ENCODE measurements at regions not wholly inside any gene's neighbourhood (a gene's known extent, or its start where the extent isn't known, plus 50 kb on each side); places are given as distances from the start of the nearest gene placed in this dataset.

DNA sequence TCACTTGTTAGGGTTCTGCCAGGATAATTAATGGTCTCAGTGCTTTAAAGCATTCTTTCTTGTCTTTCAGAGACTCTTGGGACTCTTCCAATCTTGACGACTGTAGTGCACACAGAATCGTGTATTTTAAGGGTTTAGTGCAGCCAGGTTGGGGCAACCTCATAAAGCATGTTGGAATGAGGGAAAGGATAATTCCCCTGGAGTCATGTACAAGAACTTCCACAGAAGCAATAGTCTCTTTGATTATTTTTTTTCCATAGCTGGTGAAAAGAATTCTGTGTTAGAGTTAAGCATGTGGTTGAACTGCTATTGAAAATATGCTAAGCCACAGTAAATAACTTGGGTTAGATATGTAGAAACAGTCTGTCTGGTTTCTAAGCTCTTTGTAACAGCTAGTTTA, 246.8 kb upstream of the DAAM1 start:
- TF ChIP-seq EGR1 (IDR thresholded peaks at IDR 0.05; ENCODE audit: borderline replicate concordance in 1 of 2, low read depth in 2 of 2, low read length in 2 of 2) = no peak
- TF ChIP-seq, protein P1, sequence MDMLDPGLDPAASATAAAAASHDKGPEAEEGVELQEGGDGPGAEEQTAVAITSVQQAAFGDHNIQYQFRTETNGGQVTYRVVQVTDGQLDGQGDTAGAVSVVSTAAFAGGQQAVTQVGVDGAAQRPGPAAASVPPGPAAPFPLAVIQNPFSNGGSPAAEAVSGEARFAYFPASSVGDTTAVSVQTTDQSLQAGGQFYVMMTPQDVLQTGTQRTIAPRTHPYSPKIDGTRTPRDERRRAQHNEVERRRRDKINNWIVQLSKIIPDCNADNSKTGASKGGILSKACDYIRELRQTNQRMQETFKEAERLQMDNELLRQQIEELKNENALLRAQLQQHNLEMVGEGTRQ (IDR thresholded peaks at IDR 0.05; ENCODE audit: borderline replicate concordance, low read depth, low read length) = no peak
- TF ChIP-seq TARDBP (IDR thresholded peaks at IDR 0.05; ENCODE audit: borderline replicate concordance) = no peak
- TF ChIP-seq NBN (IDR thresholded peaks at IDR 0.05) = no peak
- TF ChIP-seq, protein P2, sequence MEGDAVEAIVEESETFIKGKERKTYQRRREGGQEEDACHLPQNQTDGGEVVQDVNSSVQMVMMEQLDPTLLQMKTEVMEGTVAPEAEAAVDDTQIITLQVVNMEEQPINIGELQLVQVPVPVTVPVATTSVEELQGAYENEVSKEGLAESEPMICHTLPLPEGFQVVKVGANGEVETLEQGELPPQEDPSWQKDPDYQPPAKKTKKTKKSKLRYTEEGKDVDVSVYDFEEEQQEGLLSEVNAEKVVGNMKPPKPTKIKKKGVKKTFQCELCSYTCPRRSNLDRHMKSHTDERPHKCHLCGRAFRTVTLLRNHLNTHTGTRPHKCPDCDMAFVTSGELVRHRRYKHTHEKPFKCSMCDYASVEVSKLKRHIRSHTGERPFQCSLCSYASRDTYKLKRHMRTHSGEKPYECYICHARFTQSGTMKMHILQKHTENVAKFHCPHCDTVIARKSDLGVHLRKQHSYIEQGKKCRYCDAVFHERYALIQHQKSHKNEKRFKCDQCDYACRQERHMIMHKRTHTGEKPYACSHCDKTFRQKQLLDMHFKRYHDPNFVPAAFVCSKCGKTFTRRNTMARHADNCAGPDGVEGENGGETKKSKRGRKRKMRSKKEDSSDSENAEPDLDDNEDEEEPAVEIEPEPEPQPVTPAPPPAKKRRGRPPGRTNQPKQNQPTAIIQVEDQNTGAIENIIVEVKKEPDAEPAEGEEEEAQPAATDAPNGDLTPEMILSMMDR (IDR thresholded peaks at IDR 0.05 in 2 of 3, conservative IDR thresholded peaks at IDR 0.05 in 1 of 3; ENCODE audit: control insufficient read depth in 2 of 3, extremely low read depth in 1 of 3, insufficient read depth in 1 of 3, low read depth in 3 of 3, low read length in 3 of 3) = no peak
- TF ChIP-seq EP300 (IDR thresholded peaks at IDR 0.05; ENCODE audit: borderline replicate concordance in 1 of 2, control insufficient read depth in 1 of 2, low read depth in 2 of 2, low read length in 2 of 2) = no peak
- TF ChIP-seq POLR2AphosphoS5 (IDR thresholded peaks at IDR 0.05; ENCODE audit: low read length) = no peak
- TF ChIP-seq, protein P3, sequence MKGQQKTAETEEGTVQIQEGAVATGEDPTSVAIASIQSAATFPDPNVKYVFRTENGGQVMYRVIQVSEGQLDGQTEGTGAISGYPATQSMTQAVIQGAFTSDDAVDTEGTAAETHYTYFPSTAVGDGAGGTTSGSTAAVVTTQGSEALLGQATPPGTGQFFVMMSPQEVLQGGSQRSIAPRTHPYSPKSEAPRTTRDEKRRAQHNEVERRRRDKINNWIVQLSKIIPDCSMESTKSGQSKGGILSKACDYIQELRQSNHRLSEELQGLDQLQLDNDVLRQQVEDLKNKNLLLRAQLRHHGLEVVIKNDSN (IDR thresholded peaks at IDR 0.05; ENCODE audit: borderline replicate concordance, extremely low read length, insufficient read depth, low read depth, low read length) = no peak
- TF ChIP-seq JUND (IDR thresholded peaks at IDR 0.05; ENCODE audit: low read depth, low read length) = no peak
- no peak for TF ChIP-seq YY1 (IDR thresholded peaks at IDR 0.05; ENCODE audit: low read depth, low read length)
- TF ChIP-seq RFX5 (IDR thresholded peaks at IDR 0.05; ENCODE audit: low read depth, low read length) = no peak
- TF ChIP-seq, protein P4, sequence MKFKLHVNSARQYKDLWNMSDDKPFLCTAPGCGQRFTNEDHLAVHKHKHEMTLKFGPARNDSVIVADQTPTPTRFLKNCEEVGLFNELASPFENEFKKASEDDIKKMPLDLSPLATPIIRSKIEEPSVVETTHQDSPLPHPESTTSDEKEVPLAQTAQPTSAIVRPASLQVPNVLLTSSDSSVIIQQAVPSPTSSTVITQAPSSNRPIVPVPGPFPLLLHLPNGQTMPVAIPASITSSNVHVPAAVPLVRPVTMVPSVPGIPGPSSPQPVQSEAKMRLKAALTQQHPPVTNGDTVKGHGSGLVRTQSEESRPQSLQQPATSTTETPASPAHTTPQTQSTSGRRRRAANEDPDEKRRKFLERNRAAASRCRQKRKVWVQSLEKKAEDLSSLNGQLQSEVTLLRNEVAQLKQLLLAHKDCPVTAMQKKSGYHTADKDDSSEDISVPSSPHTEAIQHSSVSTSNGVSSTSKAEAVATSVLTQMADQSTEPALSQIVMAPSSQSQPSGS (IDR thresholded peaks at IDR 0.05; ENCODE audit: low read length) = no peak
- TF ChIP-seq, protein P5, sequence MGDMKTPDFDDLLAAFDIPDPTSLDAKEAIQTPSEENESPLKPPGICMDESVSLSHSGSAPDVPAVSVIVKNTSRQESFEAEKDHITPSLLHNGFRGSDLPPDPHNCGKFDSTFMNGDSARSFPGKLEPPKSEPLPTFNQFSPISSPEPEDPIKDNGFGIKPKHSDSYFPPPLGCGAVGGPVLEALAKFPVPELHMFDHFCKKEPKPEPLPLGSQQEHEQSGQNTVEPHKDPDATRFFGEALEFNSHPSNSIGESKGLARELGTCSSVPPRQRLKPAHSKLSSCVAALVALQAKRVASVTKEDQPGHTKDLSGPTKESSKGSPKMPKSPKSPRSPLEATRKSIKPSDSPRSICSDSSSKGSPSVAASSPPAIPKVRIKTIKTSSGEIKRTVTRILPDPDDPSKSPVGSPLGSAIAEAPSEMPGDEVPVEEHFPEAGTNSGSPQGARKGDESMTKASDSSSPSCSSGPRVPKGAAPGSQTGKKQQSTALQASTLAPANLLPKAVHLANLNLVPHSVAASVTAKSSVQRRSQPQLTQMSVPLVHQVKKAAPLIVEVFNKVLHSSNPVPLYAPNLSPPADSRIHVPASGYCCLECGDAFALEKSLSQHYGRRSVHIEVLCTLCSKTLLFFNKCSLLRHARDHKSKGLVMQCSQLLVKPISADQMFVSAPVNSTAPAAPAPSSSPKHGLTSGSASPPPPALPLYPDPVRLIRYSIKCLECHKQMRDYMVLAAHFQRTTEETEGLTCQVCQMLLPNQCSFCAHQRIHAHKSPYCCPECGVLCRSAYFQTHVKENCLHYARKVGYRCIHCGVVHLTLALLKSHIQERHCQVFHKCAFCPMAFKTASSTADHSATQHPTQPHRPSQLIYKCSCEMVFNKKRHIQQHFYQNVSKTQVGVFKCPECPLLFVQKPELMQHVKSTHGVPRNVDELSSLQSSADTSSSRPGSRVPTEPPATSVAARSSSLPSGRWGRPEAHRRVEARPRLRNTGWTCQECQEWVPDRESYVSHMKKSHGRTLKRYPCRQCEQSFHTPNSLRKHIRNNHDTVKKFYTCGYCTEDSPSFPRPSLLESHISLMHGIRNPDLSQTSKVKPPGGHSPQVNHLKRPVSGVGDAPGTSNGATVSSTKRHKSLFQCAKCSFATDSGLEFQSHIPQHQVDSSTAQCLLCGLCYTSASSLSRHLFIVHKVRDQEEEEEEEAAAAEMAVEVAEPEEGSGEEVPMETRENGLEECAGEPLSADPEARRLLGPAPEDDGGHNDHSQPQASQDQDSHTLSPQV (IDR thresholded peaks at IDR 0.05) = no peak
- no peak for TF ChIP-seq KDM1A (IDR thresholded peaks at IDR 0.05; ENCODE audit: borderline replicate concordance)

Data from GM12878 (cell line).